DND-41 (cell line): ENCODE measurements at regions not wholly inside any gene's neighbourhood (a gene's known extent, or its start where the extent isn't known, plus 50 kb on each side); places are given as distances from the start of the nearest gene placed in this dataset.

ENCODE experiments used
- EZH2 ChIP-seq: IDR thresholded peaks from 3 replicates; pipeline ENCODE4 v1.6.1; 2012; ENCODE audit warnings: borderline replicate concordance, low read depth, mild to moderate bottlenecking, moderate library complexity, low read length, inconsistent platforms; ENCODE audit not compliant: severe bottlenecking
- TF ChIP-seq, protein P1 (sequence below): IDR thresholded peaks from 2 replicates; pipeline ENCODE4 v1.5.1; 2012; ENCODE audit warnings: borderline replicate concordance, low read length, moderate library complexity, mild to moderate bottlenecking; ENCODE audit not compliant: poor library complexity, severe bottlenecking; ENCODE audit errors: extremely low read depth

DNA sequence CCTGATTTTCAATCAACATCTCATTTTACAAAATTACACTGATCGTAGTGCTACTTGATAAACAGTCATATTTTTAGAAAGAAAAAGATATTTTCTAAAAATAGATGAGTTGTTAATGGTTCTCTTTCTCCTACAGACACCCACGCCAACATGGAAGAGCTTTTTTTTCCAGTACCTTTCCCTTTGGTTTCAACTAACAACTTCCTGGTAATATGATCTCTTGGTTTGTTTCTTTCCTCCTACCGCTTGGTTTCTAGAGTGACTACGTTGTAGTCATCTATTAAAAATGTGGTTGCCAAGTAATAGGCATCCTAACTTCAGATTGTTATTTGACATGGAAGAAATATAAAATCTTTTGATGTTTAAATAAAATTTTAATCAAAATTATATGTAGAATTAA, 189.0 kb downstream of the LACC1 start:
- TF ChIP-seq, protein P1, sequence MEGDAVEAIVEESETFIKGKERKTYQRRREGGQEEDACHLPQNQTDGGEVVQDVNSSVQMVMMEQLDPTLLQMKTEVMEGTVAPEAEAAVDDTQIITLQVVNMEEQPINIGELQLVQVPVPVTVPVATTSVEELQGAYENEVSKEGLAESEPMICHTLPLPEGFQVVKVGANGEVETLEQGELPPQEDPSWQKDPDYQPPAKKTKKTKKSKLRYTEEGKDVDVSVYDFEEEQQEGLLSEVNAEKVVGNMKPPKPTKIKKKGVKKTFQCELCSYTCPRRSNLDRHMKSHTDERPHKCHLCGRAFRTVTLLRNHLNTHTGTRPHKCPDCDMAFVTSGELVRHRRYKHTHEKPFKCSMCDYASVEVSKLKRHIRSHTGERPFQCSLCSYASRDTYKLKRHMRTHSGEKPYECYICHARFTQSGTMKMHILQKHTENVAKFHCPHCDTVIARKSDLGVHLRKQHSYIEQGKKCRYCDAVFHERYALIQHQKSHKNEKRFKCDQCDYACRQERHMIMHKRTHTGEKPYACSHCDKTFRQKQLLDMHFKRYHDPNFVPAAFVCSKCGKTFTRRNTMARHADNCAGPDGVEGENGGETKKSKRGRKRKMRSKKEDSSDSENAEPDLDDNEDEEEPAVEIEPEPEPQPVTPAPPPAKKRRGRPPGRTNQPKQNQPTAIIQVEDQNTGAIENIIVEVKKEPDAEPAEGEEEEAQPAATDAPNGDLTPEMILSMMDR, result no peak
- no peak for TF ChIP-seq EZH2
